G401 (cell line): ENCODE measurements at regions not wholly inside any gene's neighbourhood (a gene's known extent, or its start where the extent isn't known, plus 50 kb on each side); places are given as distances from the start of the nearest gene placed in this dataset.
"Not testable (repeated sequence)": the region's sequence is repeated elsewhere in the genome, so short reads cannot be mapped to it uniquely, and the experiment has no call there.

Source experiments
- DNase-seq: peaks from one replicate; pipeline ENCODE4 v3.0.0-alpha.2; 2015; ENCODE audit warnings: low spot score
- in situ Hi-C: cut with HindIII; loops from 2 replicates; pipeline ENCODE4 v1.10.0; 2016; ENCODE audit warnings: low sequenced_read_pairs, mixed read lengths

DNA sequence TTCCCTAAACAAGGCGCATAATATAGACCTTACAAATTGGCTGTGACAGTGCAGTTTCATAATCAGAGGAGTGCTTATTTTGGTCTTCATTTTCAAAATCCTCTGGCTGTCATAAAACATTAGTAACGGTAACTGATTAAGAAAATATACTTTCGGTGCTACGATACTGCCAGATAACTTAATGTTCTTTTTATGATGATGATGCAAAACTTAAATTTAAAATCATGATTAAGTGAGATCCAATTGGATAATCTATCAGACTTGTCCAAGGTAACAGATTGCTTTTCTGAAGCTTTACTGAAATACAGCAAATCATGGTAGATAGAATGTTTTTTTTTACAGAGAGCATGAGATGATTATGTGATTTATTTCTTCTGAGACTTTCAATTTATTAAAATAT is 364.2 kb upstream of the CNTN3 start:
- in situ Hi-C loops: no loop called here
- DNase-seq: no peak

DNA sequence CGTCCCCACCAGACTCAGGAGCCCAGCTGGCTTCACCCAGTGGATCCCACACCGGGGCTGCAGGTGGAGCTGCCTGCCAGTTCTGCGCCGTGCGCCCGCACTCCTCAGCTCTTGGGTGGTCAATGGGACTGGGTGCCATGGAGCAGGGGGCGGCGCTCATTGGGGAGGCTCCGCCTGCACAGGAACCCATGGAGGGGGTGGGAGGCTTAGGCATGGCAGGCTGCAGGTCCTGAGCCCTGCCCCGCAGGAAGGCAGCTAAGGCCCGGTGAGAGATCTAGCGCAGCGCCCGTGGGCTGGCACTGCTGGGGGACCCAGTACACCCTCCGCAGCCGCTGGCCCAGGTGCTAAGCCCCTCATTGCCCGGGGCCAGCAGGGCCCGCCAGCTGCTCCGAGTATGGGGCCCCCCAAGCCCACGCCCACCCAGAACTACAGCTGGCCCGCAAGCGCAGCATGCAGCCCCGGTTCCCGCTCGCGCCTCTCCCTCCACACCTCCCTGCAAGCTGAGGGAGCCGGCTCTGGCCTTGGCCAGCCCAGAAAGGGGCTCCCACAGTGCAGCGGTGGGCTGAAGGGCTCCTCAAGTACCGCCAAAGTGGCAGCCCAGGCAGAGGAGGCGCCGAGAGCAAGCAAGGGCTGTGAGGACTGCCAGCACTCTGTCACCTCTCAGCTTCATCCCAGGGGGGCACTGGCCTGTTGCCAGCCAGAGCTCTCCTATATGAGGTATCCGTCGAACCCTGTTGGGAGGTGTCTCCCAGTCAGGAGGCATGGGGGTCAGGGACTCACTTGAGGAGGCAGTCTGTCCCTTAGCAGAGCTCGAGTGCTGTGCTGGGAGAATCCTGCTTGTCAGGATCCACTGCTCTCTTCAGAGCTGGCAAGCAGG is 370.8 kb upstream of the CNTN3 start:
- in situ Hi-C loops, DNase-seq: not testable (repeated sequence)

DNA sequence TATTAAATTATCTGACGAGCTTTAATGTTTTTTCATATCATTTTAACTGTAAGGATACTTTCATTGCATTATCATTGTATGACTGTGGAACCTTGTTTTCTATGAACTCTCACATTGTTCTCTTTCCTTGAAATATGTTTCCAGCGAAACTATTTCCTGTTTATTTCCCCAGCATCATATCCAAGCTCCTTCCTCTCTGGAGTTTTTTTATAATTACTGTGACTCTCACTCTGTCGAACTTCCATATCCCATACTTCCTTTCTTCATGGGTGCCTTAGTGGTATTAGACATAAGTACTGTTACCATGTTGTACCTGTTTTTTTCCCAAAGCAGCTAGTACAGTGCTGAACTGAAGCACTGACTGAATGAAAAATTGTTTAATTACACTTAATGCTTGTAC is 373.6 kb upstream of the CNTN3 start:
- in situ Hi-C loops: no loop called here
- no peak for DNase-seq

DNA sequence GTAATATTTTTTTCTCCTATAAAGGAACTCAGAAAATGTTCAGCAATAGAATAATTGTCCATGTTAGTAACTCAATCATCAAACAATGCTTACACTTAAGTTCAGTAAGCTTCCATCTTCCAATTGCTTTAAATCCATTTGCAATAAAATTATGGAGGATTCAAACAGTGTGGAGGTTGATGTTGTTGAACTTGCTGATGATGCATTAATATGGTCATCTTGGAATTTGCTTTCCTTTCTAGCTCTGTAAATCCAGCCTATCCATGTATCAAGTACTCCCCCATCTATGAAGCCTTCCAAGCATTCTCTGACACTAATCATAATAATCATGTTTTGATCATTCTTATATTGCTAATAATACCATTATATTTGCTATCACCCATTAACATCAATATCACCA is 378.4 kb upstream of the CNTN3 start:
- in situ Hi-C loops: no loop called here
- no peak for DNase-seq

DNA sequence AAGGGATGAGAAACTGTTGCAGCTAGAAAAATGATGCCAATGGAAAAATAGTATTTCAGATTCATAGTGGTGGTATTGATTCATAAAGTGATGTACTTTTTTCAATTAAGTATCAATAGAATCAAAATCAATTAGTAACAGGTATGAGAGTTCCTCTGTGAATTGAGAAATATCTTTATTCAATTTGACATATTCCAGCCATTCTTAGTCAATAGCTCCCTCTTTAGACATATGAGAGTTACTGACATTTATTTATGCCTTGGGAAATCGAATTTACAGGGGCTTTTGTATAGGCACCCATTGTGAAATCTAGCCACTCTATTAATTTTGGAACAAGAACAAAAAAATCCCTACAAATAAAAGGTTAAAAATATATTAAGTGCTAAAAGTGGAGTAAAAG is 386.9 kb upstream of the CNTN3 start:
- DNase-seq: peak; percentile 6
- in situ Hi-C loops: no loop called here

DNA sequence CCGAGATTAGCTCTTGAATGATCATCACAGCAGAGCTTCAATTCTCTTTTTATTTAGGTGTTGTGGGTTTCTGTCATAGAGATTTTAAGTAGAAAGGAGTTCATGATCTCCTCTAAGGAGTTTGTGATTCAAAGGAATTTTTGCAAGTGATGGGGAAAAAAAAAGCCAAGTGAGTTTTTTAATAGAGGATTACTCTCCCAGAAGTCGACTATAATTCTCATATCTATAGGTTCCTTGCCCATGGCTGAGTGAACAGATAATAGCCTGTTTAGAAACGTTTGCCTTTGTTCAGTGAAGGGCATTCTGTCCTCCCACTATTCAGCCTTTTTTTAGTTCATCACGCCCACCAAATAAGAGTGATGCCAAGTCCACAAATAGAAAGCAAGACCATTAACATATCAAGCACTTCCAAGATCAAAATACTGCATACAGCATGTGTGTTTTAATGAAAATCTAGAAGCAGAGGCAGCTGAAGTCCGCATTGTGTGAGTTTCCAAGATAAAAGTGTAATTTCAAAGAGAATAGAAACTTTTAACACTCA is 398.4 kb upstream of the CNTN3 start:
- in situ Hi-C loops: no loop called here
- DNase-seq: no peak

DNA sequence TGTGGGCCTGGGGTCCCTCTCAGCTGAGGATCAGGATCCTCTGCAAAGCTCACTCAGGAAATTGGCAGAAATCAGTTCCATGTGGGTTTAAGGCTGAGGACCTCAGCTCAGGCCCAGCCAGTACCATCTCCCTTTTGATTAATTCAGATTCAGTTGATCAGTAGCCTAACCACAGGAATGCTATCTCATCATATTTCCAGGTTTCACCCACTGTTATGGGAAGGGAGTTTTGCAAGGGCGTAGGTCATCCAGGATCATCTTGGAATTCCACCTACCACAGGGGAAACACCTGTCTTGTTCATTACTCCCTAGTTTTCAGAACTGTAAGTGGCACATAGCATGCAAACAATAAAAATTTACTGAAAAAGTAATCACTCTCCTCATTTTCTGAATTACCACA is 399.5 kb upstream of the CNTN3 start:
- in situ Hi-C loops: no loop called here
- no peak for DNase-seq

DNA sequence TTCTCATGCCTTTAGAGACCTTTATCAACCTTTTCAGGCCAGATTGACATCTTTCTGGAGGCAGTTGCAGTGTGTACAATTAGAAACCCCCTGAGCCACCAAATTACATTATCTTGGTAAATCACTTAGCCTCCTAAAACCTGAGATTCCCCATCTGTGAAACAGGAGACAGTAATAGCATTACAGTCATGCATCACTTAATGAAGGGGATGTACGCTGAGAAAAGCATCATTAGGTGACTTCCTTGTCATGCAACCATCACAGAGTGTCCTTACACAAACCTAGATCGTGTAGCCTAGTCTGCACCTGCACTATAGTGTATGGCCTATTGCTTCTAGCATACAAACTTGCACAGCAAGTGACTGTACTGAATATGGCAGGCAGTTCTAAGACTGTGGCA is 400.8 kb upstream of the CNTN3 start:
- in situ Hi-C loops: no loop called here
- no peak for DNase-seq

DNA sequence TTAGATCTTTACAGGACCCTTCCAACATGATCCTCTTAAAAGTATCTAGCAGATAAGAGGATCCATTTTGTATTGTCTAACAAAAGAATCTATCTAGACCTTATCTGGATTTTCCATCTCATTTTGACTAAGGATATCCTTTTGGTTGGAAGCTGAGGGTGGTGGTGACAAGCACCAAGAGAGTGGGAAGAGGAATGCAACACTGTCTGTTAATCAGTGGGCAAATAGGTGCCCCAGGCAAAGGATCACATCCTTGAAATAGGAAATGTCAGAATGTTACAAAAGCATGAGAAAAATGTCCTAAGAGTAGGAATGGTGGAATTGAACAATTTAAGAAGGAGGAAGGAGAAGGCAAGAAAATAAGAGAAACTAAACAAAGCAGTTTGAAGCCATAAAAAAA is 420.7 kb upstream of the CNTN3 start:
- DNase-seq: no peak
- in situ Hi-C loops: no loop called here

DNA sequence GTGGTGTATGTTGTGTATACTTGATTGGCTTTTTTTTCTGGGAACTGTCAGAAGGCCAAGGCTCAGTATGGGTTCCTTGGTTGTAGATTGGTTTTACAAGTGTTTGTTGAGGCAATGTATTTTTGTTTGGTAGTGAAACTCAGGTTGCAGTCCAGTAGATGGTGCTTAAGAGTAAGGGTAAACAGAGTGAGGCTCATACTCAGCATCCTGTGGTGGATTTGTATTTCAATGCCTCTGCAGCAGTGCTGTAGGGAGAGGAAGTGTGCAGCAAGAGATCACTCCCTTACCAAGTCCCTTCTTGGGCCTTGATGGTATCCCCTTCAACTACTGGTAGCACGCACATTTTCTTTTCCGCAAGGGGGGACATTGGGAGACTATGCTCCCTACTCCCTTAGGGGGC is 428.5 kb upstream of the CNTN3 start:
- DNase-seq: no peak
- in situ Hi-C loops: no loop called here

DNA sequence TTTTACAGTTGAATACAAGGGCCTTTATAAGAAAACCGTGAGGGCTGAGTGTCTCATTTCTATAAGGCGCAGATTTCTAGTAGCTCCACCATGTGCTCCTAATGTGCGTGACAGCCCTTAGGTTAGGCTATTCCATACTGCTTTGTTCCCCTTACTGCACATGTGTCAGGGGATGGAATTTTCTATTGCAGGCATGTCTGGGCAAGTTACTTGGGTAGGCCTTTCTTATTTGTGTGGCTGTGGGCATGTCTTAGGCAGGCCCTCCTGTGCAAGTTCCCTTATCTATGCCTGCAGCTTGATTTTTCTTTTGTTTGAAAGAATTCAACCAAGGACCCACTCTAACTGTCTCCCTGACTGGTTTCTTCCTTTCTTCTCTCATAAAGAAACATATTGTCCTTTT is 434.2 kb upstream of the CNTN3 start:
- in situ Hi-C loops: no loop called here
- no peak for DNase-seq

DNA sequence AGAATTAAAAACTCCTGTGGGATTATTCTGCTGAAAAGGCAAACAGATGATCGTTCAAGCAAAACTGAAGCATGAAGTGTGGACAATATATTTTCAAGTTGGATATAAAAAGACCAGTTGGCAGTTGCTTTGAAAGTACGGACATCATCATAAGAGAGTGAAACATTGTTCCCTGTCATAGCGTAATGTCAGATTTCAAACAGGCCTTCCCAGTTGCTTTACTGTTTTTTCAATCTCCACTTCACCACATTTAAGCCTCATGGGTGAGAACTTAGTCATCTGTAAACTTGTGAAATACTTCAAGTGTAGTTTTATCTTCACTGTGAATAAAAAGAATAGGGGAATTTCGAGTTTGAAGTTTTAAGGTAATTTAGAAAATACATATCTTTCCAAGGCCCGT is 435.1 kb upstream of the CNTN3 start:
- no peak for DNase-seq
- in situ Hi-C loops: no loop called here

DNA sequence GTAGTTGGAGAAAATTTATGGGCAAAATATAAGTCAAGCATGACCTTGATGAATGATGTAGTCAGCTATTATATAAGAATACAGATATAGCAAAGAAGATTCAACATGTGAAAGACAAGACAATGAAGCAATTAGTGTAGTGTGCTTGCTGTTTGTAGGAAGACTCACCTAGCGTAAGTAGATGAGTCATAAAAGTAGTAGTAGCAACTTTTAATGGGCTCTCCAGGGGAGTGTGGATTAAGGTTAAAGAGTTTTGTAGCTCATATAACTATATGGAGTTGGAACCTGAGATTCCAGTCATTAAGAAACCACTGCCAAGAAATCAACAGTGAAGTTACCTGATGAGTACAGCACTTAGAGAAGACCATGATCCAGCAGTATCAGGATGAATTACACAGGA is 444.7 kb upstream of the CNTN3 start:
- in situ Hi-C loops: no loop called here
- DNase-seq: no peak

DNA sequence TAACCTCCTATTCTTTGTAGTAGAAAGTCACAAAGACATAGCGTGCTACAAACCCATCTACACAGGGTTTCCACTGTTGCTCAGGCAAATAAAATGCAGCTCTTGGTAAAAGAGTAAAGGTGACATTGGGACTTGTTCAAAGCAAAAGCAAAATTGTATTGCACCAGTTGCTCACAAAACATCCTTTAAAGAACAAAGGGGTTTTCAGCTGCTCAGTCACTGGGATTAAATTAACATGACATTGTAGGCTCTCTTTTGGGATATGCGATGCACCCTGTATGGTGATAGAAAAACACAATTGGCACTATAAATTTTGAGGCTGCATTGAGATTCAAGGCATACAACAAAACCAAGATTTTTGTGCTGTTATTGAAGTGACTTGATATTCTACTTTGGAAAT is 447.3 kb upstream of the CNTN3 start:
- DNase-seq: no peak

DNA sequence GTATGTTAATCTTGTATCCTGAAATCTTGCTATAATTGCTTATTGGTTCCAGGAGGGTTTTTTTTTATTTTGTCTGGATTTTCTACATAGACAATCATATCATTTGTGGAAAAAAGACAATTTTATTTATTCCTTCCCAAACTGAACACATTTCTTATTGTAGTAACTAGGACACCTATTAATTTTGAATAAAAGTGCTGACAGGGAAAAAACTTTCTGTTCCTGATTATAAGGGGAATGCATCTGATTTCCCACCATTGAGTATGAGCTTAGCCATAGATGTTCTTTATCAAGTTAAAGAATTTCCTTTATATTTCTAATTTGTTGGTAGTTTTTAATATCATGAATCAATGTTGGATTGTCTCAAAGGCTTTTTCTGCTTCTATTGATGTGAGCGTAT is 460.7 kb upstream of the CNTN3 start:
- in situ Hi-C loops: no loop called here

More for the DNA sequence above, 447.3 kb upstream of the CNTN3 start:
- in situ Hi-C loops: no loop called here

DNA sequence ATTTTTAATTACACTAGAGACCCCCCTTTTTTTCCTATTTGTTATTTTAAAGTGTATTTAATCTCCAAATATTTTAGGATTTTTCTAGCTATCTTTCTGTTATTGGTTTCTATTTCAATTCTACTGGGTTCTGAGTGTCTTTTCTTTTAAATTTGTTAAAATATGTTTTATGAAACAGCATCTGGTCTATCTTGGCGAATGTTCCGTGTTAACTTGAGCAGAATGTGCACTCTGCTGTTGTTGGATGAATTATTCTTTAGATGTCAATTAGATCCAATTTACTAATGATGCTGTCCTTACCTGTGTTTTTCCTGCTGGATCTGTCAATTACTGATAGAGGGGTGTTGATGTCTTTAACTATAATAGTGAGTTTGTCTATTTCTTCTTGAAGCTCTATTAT is 462.0 kb upstream of the CNTN3 start:
- no peak for DNase-seq
- in situ Hi-C loops: no loop called here

More for the DNA sequence above, 460.7 kb upstream of the CNTN3 start:
- no peak for DNase-seq

DNA sequence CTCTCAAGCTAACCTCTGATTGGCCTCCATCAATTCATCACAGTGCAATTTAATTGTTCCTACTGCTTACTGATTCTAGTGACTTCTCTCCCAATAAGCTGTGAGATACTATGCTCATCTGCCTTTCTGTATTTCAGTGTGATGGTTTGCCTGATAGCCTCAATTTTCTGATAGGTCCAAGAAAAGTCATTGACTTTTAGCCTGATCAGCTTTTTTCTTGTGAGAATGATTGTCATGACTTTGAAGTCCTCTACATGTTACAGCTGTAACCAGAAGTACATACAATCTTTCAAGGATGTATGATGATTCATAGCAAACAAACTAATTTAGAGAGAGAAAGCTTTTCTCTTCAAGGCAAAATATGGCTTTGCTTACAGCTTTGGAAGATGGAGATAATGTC is 463.8 kb upstream of the CNTN3 start:
- in situ Hi-C loops: no loop called here

DNA sequence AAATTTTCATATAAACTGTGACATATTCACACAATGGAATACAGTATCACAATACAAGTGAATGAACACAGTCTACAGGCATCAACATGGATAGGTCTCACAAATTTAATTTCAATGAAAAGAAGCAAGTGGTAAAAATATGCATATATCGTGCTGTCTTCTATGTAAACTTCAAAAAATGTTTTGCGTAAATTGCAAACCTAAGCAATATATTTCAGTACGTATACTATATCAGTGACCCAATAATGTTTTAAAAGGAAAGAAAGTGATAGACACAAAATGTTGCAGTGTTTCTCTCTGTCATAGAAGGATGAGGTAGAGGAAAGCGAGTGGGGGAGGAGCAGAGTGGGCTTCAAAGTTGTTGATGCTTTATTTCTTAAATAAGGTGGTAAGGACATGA is 468.4 kb upstream of the CNTN3 start:
- DNase-seq: no peak
- in situ Hi-C loops: no loop called here

More for the DNA sequence above, 463.8 kb upstream of the CNTN3 start:
- no peak for DNase-seq

DNA sequence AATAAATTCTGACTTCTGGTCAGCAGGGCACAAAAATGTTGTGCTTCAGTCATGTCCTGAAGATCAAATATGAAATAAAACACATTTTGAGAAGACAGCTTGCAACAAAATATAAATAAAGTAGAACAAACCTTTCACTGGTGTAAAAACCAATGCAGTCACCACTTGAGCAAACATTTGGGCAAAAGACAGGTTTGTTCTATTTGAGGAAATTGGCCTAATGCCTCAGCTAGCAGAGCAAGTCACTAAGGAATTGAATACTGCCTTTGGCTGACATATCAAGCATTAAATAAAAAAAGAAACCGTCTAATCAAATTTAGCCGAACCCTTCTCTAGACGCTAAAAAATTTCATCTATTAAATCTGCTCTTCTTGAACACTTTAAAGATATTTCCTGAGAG is 475.4 kb upstream of the CNTN3 start:
- DNase-seq: peak; percentile 7
- in situ Hi-C loops: no loop called here

DNA sequence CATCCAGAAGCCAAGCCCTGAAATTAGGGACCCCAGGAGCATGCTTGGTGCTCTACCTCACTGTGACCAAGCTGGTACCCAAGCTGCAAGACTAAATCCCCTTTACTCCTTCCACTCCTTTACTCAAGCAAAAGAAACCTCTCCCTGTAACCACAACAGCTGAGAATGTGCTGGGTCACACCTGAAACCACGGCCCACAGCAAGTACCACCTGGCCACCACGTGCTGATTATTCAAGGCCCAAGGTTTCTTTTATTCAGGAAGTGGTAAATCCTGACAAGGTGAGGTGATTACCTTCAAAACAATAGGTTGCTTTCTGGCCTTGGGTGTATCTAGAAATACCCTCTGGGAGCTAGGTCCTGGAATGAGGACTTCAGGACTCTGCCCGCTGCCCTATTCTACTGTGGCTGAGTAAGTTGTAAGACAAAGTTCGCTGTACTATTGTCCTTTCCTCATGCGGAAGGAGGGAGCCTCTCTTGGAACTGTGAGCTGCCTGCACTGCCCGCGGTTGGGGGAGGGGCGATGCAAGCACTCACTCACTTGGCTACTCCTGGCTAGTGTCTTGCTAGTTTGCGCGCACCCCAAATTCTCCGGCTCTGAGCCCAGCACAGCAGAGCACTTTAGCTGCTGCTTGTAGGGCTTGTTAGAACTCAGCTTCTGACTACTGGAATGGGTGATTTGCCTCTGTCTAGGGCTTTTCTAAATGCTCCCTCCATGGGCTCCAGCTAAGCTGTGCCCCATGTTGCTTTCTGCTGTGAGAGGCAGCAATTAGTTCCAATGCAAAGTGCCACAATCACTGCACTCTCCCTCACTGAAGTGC is 487.1 kb upstream of the CNTN3 start:
- in situ Hi-C loops: no loop called here
- no peak for DNase-seq
